GM12878 (cell line): ENCODE measurements at regions not wholly inside any gene's neighbourhood (a gene's known extent, or its start where the extent isn't known, plus 50 kb on each side); places are given as distances from the start of the nearest gene placed in this dataset.
"Not testable (repeated sequence)": the region's sequence is repeated elsewhere in the genome, so short reads cannot be mapped to it uniquely, and the experiment has no call there.

Experiments
- ATAC-seq: fragments of 200-7000 bp; cut with Tn5 transposase; 3 replicates; pipeline ENCODE4 v1.9.1; 2020; ENCODE audit warnings: mild to moderate bottlenecking, moderate library complexity
- BruUV-seq: library from RNA; stranded (reverse); fragments of 400-500 nt; replicated peaks from 2 replicates; lab custom pipeline; 2021; lab: Mats Ljungman, UMichigan
- CTCF ChIA-PET: fragments of 300-600 bp; sonication (Branson Sonifier 250); formaldehyde crosslinking; extraction: SDS; loops from one replicate; lab custom pipeline; 2021; ENCODE audit warnings: inconsistent platforms; lab: Yijun Ruan, JAX
- POLR2A ChIA-PET: fragments of 350-600 bp; formaldehyde crosslinking; extraction: SDS; loops from one replicate; lab custom pipeline; 2021; ENCODE audit warnings: inconsistent platforms; lab: Charles Lee
- RAD21 ChIA-PET: fragments of 300-600 bp; sonication (Branson Sonifier 250); formaldehyde crosslinking; loops from one replicate; lab custom pipeline; 2023; ENCODE audit warnings: antibody characterized with exemption; ENCODE audit not compliant: unreplicated experiment; lab: Charles Lee
- SMC1A ChIA-PET: fragments of 300-600 bp; sonication (Branson Sonifier 250); formaldehyde crosslinking; loops from one replicate; lab custom pipeline; 2023; ENCODE audit not compliant: unreplicated experiment, uncharacterized antibody; lab: Charles Lee
- DNase-seq: peaks from one replicate; pipeline ENCODE4 v3.0.0-alpha.2; 2011; ENCODE audit warnings: low read depth, low spot score
- FAIRE-seq: peaks from 3 replicates; lab custom pipeline; 2011; peaks lifted over from hg19 to GRCh38; lab: Jason Lieb, UNC
- H2AFZ ChIP-seq: 2 replicates; pipeline ENCODE4 v1.6.0; 2011; ENCODE audit warnings: low read depth, low read length, control low read depth; ENCODE audit not compliant: control insufficient read depth
- H3K27ac ChIP-seq: 2 replicates; pipeline ENCODE4 v1.5.1; 2011; ENCODE audit warnings: control low read depth; ENCODE audit not compliant: control insufficient read depth, insufficient read depth
- H3K27me3 ChIP-seq, 2 experiments: replicated peaks in 1 of 2; 2 replicates each; pipeline versions ENCODE4 v1.6.0 to v1.6.1; 2011; ENCODE audit warnings: low read length in 1 of 2; ENCODE audit not compliant: control insufficient read depth in 2 of 2, insufficient read depth in 2 of 2
- H3K36me3 ChIP-seq, 2 experiments: 2 replicates each; pipeline ENCODE4 v1.5.1; 2011; ENCODE audit warnings: low read length in 1 of 2; ENCODE audit not compliant: control insufficient read depth in 2 of 2, insufficient read depth in 2 of 2
- H3K4me1 ChIP-seq: 2 replicates; pipeline ENCODE4 v1.6.1; 2011; ENCODE audit warnings: mild to moderate bottlenecking, low read length, moderate library complexity, mixed read lengths; ENCODE audit not compliant: control insufficient read depth, insufficient read depth
- H3K4me2 ChIP-seq: 2 replicates; pipeline ENCODE4 v1.6.0; 2011; ENCODE audit warnings: control low read depth; ENCODE audit not compliant: control insufficient read depth, insufficient read depth
- H3K4me3 ChIP-seq: fragments of 200-600 bp; sonication (generic); 2 replicates; pipeline ENCODE4 v1.5.1; 2016
- H3K79me2 ChIP-seq: 2 replicates; pipeline ENCODE4 v1.6.0; 2011; ENCODE audit warnings: low read length; ENCODE audit not compliant: control insufficient read depth, insufficient read depth
- H3K9ac ChIP-seq: 2 replicates; pipeline ENCODE4 v1.8.0; 2011; ENCODE audit warnings: low read length, control low read depth, mixed read lengths; ENCODE audit not compliant: control insufficient read depth, insufficient read depth
- H3K9me3 ChIP-seq: replicated peaks from 3 replicates; pipeline ENCODE4 v1.5.1; 2011; ENCODE audit warnings: mild to moderate bottlenecking, low read length; ENCODE audit not compliant: control insufficient read depth, insufficient read depth
- H4K20me1 ChIP-seq: 2 replicates; pipeline ENCODE4 v1.6.0; 2011; ENCODE audit not compliant: control insufficient read depth, insufficient read depth
- MXI1 ChIP-seq: fragments of 150-350 bp; IDR thresholded peaks from 2 replicates; pipeline ENCODE4 v1.6.1; 2011; ENCODE audit warnings: low read depth, mild to moderate bottlenecking, inconsistent platforms, low read length, improper control_type of control experiment
- PML ChIP-seq: IDR thresholded peaks from 2 replicates; pipeline ENCODE4 v1.6.1; 2012; ENCODE audit warnings: low read length, inconsistent platforms
- TAF1 ChIP-seq: IDR thresholded peaks from 2 replicates; pipeline ENCODE4 v1.6.1; 2011; ENCODE audit warnings: mild to moderate bottlenecking, low read depth, low read length, borderline replicate concordance
- TCF7 ChIP-seq: IDR thresholded peaks from 2 replicates; pipeline ENCODE4 v1.6.1; 2014; ENCODE audit warnings: antibody characterized with exemption, borderline replicate concordance
- ZNF592 ChIP-seq: fragments of 450-650 bp; IDR thresholded peaks from 2 replicates; pipeline ENCODE4 v1.6.1; 2017; ENCODE audit warnings: mild to moderate bottlenecking, moderate library complexity
- WGBS: methylation state at CpG from one replicate; pipeline ENCODE4 v1.1.6; 2016; ENCODE audit warnings: low lambda C conversion rate; ENCODE audit not compliant: insufficient replicate concordance, insufficient coverage; ENCODE audit errors: missing lambda C conversion rate; 5-methylcytosine and 5-hydroxymethylcytosine counted together
- in situ Hi-C: fragments of 300-500 bp; cut with MboI; formaldehyde crosslinking; loops from 9 replicates; pipeline ENCODE4 v1.14.3; 2018; ENCODE audit warnings: mixed read lengths
- intact Hi-C: fragments of 100-400 bp; cut with micrococcal nuclease; formaldehyde crosslinking; loops from one replicate; pipeline ENCODE4 v1.14.2; 2022; ENCODE audit not compliant: unreplicated experiment

DNA sequence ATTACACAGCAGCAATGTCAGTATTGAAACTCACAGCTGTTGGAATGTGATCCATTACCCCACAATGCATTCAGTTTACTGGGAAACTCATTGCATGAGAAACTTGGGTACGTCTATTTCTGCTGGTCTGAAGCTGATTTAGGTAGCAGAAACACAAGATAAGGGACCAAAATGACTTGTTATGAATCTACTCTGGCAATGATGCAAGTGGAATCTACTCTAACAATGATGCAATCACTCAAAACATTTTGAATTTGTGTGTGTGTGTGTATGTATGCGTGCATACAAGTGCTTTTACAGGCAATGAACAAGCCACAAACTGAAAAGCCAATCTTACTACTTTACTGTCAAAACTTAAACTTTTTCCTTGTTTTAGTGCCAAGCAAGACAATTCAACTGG lies 406.7 kb downstream of the ADCYAP1 start (continued):
- TF ChIP-seq MXI1 (no peak), PML (no peak), TAF1 (no peak)

DNA sequence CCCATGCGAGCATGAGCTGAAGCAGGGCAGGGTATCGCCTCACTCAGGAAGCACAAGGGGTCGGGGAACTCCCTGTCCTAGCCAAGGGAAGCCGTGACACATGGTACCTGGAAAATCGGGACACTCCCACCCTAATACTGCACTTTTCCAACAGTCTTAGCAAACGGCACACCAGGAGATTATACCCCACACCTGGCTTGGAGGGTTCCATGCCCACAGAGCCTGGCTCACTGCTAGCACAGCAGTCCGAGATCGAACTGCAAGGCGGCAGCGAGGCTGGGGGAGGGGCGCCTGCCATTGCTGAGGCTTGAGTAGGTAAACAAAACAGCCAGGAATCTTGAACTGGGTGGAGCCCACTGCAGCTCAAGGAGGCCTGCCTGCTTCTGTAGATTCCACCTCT lies 430.7 kb downstream of the ADCYAP1 start:
- RAD21 ChIA-PET, in situ Hi-C loops, DNase-seq, H3K4me3 ChIP-seq, BruUV-seq, H3K79me2 ChIP-seq, POLR2A ChIA-PET, H3K27me3 ChIP-seq, H3K27ac ChIP-seq, H3K4me1 ChIP-seq, intact Hi-C loops, H3K9me3 ChIP-seq, H3K4me2 ChIP-seq, H3K9ac ChIP-seq, SMC1A ChIA-PET, H4K20me1 ChIP-seq, FAIRE-seq, ATAC-seq, H3K36me3 ChIP-seq, H2AFZ ChIP-seq: not testable (repeated sequence)
- WGBS = 25% methylated on average over 10 of the region's 11 CpGs
- CTCF ChIA-PET = interaction anchor here (1.1 kb wide), 1 partner anchor 12 kb away, joined by 3 read pairs; no protein-coding TSS in a partner anchor

DNA sequence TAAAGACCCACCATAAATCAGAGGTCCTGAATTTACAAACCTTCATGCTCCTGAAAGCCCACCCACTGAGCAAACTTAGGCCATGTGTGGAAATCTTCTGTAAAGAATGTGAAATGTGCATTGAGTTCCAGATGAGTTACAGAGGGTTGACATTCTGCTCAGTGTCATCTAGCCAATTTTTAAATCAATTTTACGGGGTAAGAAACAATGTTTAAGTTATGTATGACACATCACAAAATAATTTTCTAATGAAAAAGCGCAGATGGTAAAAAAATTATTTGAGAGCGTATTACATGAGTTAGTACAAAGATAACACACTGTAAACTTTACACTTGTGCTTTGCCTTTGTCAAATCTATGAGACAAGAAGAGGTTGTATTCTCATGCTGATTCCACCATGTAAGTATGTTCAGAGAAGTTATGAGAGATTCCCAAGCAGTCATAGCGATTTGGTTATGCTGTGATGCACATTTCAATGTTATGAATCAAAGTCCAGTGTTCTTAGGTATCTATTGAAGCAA lies 446.3 kb downstream of the ADCYAP1 start:
- in situ Hi-C loops (no loop called here), intact Hi-C loops (no loop called here)
- Histone ChIP-seq H3K79me2 (no peaks in the 10 kb centered on the region), H3K36me3 (no peaks in the 10 kb centered on the region), H3K4me1 (no peaks in the 10 kb centered on the region), H3K9ac (no peak overlapping the region), H3K27ac (no peak overlapping the region), H3K9me3 (no peaks in the 10 kb centered on the region), H3K27me3 (no peaks in the 10 kb centered on the region), H3K4me3 (no peak overlapping the region), H3K4me2 (no peak overlapping the region), H2AFZ (no peak overlapping the region), H4K20me1 (no peaks in the 10 kb centered on the region)
- POLR2A ChIA-PET = no interaction called here
- no peak for TF ChIP-seq TCF7
- no peak for TF ChIP-seq ZNF592
- no TSS peak for BruUV-seq
- DNase-seq = no peak
- SMC1A ChIA-PET = no interaction called here
- no peak for ATAC-seq
- FAIRE-seq = no peak
- 9% methylated on average over 4 of the region's 4 CpGs for WGBS
- RAD21 ChIA-PET = no interaction called here
- CTCF ChIA-PET = interaction anchor here (0.9 kb wide), 1 partner anchor 9 kb away, joined by 3 read pairs; no protein-coding TSS in a partner anchor
